RWPE2 (cell line): ENCODE measurements at regions not wholly inside any gene's neighbourhood (a gene's known extent, or its start where the extent isn't known, plus 50 kb on each side); places are given as distances from the start of the nearest gene placed in this dataset.

Experiments used
- ATAC-seq: fragments of 200-7000 bp; cut with Tn5 transposase; 3 replicates; pipeline ENCODE4 v1.9.1; 2021; ENCODE audit warnings: low read depth
- DNase-seq: peaks from one replicate; pipeline ENCODE4 v3.0.0-alpha.2; 2020; ENCODE audit warnings: low spot score
- H3K27ac ChIP-seq: fragments of 450-650 bp; 2 replicates; pipeline ENCODE4 v1.5.1; 2017; ENCODE audit warnings: mild to moderate bottlenecking; ENCODE audit not compliant: poor library complexity, severe bottlenecking
- H3K27me3 ChIP-seq: fragments of 250-450 bp; sonication (Bioruptor Pico); 2 replicates; pipeline ENCODE4 v1.5.1; 2021; ENCODE audit warnings: mild to moderate bottlenecking, moderate library complexity; ENCODE audit not compliant: insufficient read depth, poor library complexity, severe bottlenecking
- H3K36me3 ChIP-seq: fragments of 250-450 bp; sonication (Bioruptor Pico); 2 replicates; pipeline ENCODE4 v1.5.1; 2020; ENCODE audit warnings: low read depth, mild to moderate bottlenecking, moderate library complexity
- H3K4me1 ChIP-seq: fragments of 250-450 bp; sonication (Bioruptor Pico); 2 replicates; pipeline ENCODE4 v1.5.1; 2021; ENCODE audit warnings: mild to moderate bottlenecking, moderate library complexity; ENCODE audit not compliant: insufficient read depth, poor library complexity, severe bottlenecking
- H3K4me3 ChIP-seq: fragments of 250-450 bp; sonication (Bioruptor Pico); 2 replicates; pipeline ENCODE4 v1.5.1; 2021; ENCODE audit warnings: mild to moderate bottlenecking, moderate library complexity; ENCODE audit not compliant: severe bottlenecking
- H3K9me3 ChIP-seq: fragments of 250-450 bp; sonication (Bioruptor Pico); 2 replicates; pipeline ENCODE4 v1.5.1; 2021; ENCODE audit warnings: mild to moderate bottlenecking, moderate library complexity; ENCODE audit not compliant: severe bottlenecking
- TF ChIP-seq, protein P1 (sequence below): fragments of 450-650 bp; IDR thresholded peaks from one replicate; pipeline ENCODE4 v1.5.1; 2017; ENCODE audit warnings: mild to moderate bottlenecking, moderate library complexity; ENCODE audit not compliant: poor library complexity, severe bottlenecking

DNA sequence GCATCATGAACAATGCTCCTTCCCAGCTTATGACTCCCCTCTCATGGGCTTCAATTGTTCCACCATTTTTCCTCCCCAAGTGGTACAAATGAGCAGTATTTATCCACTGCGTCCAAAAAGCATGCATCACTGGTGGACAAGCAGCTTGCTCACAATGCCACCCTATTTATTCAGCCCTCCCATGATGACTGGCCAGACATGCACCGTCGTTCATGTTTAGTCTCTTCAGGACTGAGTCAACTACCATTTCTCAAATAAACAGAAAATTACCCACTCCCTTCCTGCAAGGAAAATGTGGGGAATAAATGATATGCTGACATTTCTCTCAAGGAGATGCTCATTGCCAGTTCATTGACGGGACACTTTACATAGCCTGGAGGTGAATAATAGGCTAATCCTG, 300.4 kb downstream of the C6orf118 start:
- H3K4me1 ChIP-seq: no peaks in the 10 kb centered on the region
- no peak overlapping the region for H3K4me3 ChIP-seq
- DNase-seq (no peak), ATAC-seq (no peak)
- H3K27ac ChIP-seq: no peak overlapping the region
- TF ChIP-seq, protein P1, sequence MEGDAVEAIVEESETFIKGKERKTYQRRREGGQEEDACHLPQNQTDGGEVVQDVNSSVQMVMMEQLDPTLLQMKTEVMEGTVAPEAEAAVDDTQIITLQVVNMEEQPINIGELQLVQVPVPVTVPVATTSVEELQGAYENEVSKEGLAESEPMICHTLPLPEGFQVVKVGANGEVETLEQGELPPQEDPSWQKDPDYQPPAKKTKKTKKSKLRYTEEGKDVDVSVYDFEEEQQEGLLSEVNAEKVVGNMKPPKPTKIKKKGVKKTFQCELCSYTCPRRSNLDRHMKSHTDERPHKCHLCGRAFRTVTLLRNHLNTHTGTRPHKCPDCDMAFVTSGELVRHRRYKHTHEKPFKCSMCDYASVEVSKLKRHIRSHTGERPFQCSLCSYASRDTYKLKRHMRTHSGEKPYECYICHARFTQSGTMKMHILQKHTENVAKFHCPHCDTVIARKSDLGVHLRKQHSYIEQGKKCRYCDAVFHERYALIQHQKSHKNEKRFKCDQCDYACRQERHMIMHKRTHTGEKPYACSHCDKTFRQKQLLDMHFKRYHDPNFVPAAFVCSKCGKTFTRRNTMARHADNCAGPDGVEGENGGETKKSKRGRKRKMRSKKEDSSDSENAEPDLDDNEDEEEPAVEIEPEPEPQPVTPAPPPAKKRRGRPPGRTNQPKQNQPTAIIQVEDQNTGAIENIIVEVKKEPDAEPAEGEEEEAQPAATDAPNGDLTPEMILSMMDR: no peak
- H3K9me3 ChIP-seq: no peaks in the 10 kb centered on the region
- H3K27me3 ChIP-seq: no peaks in the 10 kb centered on the region
- H3K36me3 ChIP-seq: no peaks in the 10 kb centered on the region

DNA sequence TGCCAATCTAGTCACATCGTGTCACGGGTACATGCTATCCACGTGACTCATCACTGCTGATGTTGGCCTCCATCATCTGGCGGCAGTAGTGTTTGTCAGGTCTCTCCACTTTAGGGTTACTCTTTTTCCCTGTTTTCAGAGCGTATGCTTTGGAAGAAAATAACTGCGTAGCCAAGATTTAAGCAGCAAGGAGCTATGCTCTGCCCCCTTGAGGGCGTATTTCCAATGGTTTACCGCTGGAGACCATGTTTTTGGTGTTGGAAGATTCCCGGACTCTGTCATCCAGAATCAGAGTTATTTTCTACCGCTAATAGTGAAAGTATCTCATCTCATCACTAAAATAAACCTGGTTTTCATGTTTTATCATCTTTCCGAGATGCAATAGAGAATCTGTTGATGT, 306.5 kb downstream of the C6orf118 start:
- H3K27ac ChIP-seq: no peak overlapping the region
- H3K9me3 ChIP-seq: no peaks in the 10 kb centered on the region
- TF ChIP-seq, protein P1: no peak
- H3K4me3 ChIP-seq: no peak overlapping the region
- no peaks in the 10 kb centered on the region for H3K27me3 ChIP-seq
- H3K4me1 ChIP-seq: no peaks in the 10 kb centered on the region
- DNase-seq (no peak), ATAC-seq (no peak)
- H3K36me3 ChIP-seq: no peaks in the 10 kb centered on the region

DNA sequence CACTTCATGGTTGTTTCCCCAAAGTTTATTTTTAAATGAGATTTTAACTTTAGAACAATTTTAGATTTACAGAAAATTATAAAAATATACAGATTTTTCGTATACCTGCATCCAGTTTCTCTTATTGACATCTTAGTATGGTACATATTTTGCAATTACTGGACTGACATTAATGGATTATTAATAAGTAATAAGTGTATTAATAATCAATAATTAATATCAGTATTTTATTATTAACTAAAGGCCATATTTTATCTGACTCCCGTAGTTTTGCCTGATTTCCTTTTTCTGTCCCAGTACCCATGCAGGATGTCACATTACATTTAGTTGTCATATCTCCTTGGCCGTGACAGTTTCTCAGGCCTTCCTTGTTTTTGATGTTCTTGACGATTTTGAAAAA, 307.0 kb downstream of the C6orf118 start:
- Histone ChIP-seq H3K36me3 (no peaks in the 10 kb centered on the region), H3K4me3 (no peak overlapping the region), H3K27ac (no peak overlapping the region), H3K27me3 (no peaks in the 10 kb centered on the region), H3K4me1 (no peaks in the 10 kb centered on the region), H3K9me3 (no peaks in the 10 kb centered on the region)
- TF ChIP-seq, protein P1: no peak
- DNase-seq (no peak), ATAC-seq (no peak)

DNA sequence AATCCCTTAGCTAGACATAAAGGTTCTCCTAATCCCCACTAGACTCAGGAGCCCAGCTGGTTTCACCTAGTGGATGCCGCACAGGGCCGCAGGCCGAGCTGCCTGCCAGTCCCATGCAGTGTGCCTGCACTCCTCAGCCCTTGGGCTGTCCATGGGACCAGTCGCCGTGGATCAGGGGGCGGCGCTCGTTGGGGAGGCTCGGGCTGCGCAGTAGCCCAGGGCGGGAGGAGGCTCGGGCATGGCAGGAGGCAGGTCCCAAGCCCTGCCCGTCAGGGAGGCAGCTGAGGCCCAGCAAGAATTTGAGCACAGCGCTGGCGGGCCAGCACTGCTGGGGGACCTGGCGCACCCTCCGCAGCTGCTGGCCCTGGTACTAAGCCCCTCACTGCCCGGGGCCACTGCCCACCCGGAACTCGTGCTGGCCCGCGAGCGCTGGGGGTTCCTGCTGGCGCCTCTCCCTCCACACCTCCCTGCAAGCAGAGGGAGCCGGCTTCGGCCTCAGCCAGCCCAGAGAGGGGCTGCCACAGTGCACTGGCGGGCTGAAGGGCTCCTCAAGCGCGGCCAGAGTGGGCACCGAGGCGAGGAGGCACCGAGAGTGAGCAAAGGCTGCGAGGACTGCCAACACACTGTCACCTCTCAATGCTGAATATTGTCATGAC, 307.8 kb downstream of the C6orf118 start:
- Histone ChIP-seq H3K27ac (no peak overlapping the region), H3K27me3 (no peaks in the 10 kb centered on the region), H3K4me1 (no peaks in the 10 kb centered on the region), H3K9me3 (no peaks in the 10 kb centered on the region), H3K4me3 (no peak overlapping the region), H3K36me3 (no peaks in the 10 kb centered on the region)
- DNase-seq: no peak
- ATAC-seq: no peak
- TF ChIP-seq, protein P1: no peak

DNA sequence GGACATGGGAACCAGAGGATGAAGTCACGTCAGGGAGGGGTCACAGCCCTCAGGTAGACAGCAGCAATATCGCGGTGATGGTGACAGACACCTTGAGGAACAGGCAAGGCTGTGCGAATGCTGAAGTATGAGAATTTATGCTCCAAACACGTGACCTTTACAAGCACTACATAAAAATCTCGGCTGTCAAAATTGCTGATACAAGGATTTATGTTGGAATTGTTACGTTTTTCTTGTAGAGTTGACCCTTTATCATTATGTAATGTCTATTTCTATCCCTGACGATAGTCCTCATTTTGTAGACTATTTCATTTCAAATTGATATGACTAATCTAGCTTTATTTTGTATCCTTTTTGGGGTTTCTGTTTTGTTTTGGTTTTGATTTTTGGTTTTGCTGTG, 311.1 kb downstream of the C6orf118 start:
- H3K4me1 ChIP-seq: no peaks in the 10 kb centered on the region
- no peak for ATAC-seq
- H3K4me3 ChIP-seq: no peak overlapping the region
- H3K27me3 ChIP-seq: no peaks in the 10 kb centered on the region
- DNase-seq: no peak
- H3K36me3 ChIP-seq: no peaks in the 10 kb centered on the region
- H3K27ac ChIP-seq: no peak overlapping the region
- H3K9me3 ChIP-seq: no peaks in the 10 kb centered on the region
- TF ChIP-seq, protein P1: no peak
